Inflammatory macrophage treated with lipopolysaccharide for 4 hours (primary cell): ENCODE measurements at regions not wholly inside any gene's neighbourhood (a gene's known extent, or its start where the extent isn't known, plus 50 kb on each side); places are given as distances from the start of the nearest gene placed in this dataset.

Experiments
- DNase-seq: peaks from one replicate; pipeline ENCODE4 v3.0.0-alpha.2; 2020

- DNase-seq: no peak
These were observed 98.1 kb upstream of the NFIA start for GRCh38 chr1:60984062-60984799.

- no peak for DNase-seq
These were observed 98.7 kb upstream of the NFIA start for GRCh38 chr1:60983701-60984061.

DNA sequence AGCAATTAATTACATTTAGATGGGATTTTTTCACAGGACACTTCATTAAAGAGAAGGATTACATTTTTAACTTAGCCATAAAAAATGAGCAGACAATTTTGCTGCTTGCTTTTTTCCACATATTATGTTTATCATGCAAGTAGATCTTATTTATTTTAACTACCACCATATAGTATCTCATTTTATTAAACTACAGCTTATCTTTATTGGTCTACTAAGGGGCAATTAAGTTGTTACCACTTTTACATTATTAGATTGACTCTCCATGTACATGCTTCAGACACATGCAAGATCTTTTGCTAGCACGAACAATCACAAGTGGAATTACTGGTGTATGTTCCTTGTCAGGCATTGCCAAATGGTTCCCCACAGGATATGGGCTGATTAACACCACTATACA lies 99.8 kb upstream of the NFIA start:
- DNase-seq: no peak

GRCh38 chr1:60981357-60981756 lies 101.0 kb upstream of the NFIA start:
- no peak for DNase-seq

GRCh38 chr1:60978421-60979357 lies 103.7 kb upstream of the NFIA start:
- DNase-seq: peak; percentile 15

DNA sequence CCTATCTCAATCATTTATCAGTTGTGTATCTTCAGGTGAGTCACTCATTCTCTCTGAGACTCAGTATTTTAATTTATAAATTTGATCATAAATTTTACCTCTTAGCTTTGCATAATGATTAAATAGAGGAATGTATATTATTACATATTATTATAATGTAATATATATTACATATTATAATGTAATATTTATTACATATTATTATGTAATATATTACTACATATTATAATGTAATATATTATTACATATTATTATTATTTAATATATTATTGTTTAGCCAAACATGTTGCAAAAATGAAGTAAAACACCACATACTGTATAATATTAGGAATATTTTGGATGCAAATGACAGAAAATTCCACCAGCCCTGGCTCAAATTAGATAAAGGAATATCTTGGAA lies 104.7 kb upstream of the NFIA start:
- no peak for DNase-seq

DNA sequence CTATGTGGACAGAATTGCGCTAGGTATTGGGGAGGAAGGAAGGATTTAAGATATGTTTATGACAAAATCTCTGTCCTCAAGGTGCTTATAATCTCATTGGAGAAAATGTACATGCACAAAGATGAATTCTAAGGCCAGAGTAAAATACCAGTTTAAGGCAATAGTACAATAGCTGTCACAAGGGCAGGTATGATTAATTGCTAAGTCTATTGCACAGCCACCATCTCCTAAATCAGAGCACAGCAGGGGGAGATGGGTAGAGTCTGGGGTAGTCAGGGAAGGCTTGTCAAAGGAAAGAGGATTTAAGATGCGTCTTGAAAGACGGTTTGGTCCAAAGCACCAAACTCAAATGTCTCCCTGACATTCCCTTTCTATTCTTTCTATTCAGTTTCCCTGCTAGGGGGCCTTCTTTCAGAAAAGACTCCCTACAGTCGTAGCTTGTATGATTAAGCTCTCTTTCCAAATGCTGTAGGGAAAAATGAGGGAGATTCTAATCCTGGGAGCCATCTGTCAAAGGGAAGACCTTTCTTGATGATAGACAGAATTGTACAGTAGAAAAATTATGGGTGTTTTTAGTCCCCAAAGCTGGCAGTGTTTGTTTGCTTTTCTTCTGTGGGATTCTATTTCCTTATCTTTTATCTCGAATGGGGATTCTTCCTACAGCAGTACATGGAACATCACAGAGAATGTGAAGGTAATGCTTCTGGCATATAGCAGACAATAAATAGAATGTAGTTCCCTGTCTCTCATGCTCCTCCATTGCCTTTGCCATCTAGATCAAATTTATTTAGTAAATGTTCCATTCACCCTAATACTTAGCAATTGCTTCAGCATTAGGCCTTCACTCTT lies 107.6 kb upstream of the NFIA start:
- no peak for DNase-seq

DNA sequence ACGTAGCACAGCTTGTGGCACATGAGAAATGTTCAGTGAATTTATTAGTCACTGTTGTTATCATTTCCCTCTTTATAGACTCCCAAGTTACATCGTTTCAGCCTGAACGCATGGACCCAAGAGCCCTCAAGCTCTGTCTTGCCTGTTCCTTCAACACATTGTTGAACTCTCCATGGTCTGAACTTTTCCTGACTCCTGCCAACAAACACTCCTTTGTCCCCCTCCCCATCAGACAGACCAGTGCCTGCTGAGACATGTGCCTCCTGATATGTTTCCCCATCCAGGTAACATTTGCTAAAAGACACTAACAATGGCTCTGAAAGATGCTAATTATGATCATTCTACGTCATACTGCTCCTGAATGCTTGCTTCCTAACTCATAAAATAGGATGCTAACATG lies 108.7 kb upstream of the NFIA start:
- no peak for DNase-seq

DNA sequence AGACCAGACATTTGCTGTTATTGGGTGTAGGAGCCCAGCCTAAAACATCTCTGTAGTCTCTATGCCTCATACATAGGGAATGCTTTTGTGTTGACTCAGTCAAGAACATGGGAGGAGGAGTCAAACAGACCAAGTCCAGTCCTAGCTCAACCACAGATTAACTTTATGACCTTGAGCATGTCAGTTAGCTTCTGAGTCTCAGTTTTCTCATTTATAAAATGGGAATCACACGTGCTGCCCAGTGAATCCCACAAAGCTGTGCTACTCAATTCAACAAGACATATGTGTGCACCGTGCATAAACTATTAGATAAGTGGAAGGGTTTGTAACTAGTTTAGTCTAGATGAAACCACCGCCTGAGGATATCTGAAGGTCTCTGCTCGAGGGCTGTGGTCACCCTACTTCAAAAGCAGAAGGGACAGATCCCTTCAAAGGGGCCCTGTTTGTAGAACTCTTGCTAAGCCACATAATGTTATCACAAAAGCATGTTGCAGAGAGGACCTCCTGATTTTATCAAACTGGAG lies 109.5 kb upstream of the NFIA start:
- DNase-seq: no peak

DNA sequence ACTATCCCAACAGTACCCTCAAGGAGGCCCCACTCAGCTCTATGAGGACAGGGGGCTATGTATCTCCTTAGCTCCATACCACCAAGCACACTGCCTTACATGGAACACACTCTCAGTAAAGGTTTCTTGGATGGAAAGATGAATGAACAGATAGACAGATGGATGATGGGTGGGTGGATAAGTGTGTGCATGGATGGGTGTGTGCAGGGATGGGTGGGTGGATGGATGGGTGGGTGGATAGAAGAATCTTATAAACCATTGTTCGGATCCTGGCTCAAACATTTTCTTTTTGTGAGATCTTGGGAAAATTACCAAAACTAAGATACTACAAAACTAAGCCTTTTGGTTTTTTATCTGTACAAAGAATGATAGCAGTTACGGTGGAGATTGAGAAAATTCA lies 111.0 kb upstream of the NFIA start:
- DNase-seq: no peak

DNA sequence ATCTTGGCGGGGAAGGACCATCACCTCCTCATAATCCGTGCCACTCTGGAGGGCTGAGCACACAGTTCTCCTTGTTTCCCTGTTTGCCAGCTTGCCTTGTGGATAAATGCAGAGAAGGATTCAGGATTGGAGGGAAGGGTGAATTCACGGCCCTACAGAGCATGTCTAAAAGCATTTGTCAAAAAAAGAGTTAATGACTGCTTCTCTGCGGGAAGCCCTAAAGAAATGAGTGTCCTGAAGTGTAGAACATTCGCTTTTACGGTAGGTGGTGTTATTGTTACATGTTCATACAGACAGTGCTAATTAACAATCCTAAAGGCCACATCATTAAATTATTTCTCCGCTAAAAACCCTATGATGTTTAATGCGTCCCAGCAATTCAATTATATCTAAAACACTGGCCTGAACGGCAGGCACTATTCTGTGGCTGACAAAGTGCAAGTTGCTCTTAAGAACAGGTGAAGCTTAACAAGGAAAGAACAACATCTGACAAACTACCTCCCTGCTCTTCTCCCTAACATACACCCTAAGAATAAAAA lies 112.3 kb upstream of the NFIA start:
- DNase-seq: peak; percentile 7

DNA sequence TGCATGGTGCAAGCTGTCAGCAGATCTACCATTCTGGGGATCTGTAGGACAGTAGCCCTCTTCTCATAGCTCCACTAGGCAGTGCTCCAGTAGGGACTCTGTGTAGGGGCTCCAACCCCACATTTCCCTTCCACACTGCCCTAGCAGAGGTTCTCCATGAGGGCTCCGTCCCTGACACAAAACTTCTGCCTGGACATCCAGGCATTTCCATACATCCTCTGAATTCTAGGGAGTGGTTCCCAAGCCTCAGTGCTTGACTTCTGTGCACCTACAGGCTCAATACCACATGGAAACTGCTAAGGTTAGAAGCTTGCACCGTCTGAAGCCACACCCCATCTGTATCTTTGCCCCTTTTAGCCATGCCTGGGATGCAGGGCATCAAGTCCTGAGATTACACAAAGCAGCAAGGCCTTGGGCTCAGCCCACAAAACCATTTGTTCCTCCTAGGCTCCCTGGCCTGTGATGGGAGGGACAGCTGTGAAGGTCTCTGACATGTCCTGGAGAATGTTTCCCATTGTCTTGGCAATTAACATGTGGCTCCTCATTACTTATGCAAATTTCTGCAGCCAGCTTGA lies 117.0 kb upstream of the NFIA start:
- DNase-seq: no peak

- DNase-seq: no peak
These were observed 119.0 kb upstream of the NFIA start for GRCh38 chr1:60963167-60963940.

GRCh38 chr1:60960891-60961461 lies 121.4 kb upstream of the NFIA start:
- no peak for DNase-seq

GRCh38 chr1:60959701-60960100 lies 122.7 kb upstream of the NFIA start:
- DNase-seq: no peak

- no peak for DNase-seq
These were observed 124.4 kb upstream of the NFIA start for GRCh38 chr1:60958001-60958400.

DNA sequence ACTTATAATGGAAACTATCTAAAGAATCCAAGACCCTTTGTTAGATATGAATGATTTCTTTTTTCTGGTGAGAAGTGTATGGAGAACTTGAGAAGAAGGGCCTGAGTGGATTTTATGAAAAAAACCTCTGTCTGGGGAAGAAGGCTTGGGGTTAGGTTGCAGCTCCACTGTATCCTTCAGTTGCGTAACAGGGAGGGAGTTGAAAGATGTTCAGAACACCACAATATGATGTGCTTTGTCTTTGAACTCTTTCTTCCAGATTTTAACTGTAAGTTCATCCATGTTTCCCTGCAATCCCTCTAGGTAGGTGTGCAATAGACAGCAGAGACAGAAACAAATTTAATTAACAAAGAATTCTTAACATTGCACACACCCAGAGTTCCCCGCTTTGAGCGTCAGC lies 125.8 kb upstream of the NFIA start:
- DNase-seq: no peak

DNA sequence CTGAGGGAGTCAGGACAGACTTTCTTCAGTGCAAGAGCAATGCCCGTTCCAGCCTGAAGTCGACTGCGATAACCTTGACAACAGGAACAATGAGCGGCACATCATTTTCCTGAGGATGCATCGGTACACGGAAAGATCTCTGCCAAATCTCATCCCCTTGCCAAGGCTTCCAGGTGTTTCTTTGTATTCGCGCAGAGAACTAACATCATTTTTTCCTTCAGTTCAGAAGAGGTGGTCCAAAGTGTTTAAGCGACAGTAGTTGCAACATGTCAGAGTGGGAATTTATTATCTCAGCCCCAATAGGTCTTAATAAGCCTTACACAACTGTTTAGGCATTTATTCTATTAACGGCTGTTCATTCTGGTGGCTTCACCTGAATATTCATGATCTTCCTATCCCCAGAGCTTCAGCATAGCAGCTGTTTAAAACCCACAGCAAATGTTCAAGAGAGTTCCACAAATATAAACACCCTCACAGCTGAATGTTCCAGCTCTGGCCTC lies 129.7 kb upstream of the NFIA start:
- DNase-seq: no peak

DNA sequence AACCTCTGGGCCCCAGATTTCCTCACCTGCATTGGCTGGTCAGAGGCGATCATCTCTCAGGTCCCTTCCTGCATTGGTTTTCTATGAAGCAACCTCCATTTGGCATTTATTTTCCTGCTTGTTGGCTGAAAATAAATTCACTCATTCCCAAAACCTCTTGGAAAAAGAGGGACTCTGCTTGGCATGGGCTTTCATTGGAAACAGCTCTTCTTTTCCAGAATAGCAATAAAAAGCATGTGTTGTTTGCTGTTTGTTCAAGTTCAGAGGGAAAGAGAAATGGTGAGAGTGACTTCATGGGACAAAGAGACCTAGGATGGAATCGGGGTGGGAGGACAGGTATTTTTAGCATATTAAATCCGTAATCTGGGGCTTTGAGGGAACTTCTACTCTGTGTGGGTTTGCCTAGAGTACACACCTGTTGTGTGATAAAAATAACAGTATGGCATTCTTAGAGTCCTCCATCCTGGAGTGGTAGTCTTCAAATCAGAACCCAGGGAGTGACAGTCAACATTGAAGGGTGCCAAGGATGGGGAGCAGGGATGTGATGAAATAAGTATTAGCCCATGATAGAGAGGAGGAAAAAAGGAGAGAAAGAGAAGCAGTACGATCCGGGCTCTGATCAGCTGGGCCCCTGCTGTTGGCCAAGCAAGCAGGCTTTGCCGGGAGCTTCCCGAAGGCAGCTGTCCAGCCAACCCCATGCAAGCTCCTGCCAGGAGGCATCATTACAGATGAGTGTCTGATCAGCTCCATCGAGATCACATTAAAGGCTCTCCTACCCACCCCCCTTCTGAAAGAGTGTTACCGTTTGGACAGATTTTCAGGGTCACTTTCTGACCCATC lies 131.9 kb upstream of the NFIA start:
- no peak for DNase-seq

DNA sequence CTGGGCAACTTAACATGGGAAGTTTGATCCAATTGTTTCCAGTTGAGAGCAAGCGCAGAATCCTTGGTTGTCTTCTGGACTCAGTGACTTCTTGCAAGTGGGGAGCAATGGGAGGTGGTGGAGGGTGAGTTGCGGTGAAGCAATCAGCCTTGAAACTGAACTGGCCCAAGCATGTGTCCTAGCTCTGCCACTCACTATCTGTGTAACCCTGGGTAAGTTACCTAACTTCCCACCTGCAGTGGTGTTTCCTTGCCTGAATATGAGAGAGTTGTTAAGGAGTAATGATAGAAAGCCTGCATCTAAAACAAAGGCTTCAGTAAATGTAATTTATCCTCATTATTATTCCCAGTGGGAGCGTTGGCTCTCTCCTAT lies 132.5 kb upstream of the NFIA start:
- DNase-seq: no peak
